ENCODE measurements at regions not wholly inside any gene's neighbourhood (a gene's known extent, or its start where the extent isn't known, plus 50 kb on each side); places are given as distances from the start of the nearest gene placed in this dataset.
"Not testable (repeated sequence)": the region's sequence is repeated elsewhere in the genome, so short reads cannot be mapped to it uniquely, and the experiment has no call there.

- no peak overlapping the region for H3K27ac ChIP-seq
Observed at GRCh38 chr10:15997313-15997712, 137.0 kb upstream of the MINDY3 start.

GRCh38 chr10:16001581-16001980 lies 141.3 kb upstream of the MINDY3 start:
- no peak overlapping the region for H3K27ac ChIP-seq
- TF ChIP-seq CTCF (conservative IDR thresholded peaks at IDR 0.05) = no peak

More at GRCh38 chr10:15997313-15997712, 137.0 kb upstream of the MINDY3 start:
- no peak for TF ChIP-seq CTCF (conservative IDR thresholded peaks at IDR 0.05)

- no peak for TF ChIP-seq CTCF (conservative IDR thresholded peaks at IDR 0.05)
- no peak overlapping the region for H3K27ac ChIP-seq
Observed at GRCh38 chr10:16009785-16010184, 149.5 kb upstream of the MINDY3 start.

- TF ChIP-seq CTCF (conservative IDR thresholded peaks at IDR 0.05) = no peak
- no peak overlapping the region for H3K27ac ChIP-seq
Observed at GRCh38 chr10:16011548-16011947, 151.2 kb upstream of the MINDY3 start.

GRCh38 chr10:16014469-16014868 lies 154.2 kb upstream of the MINDY3 start:
- TF ChIP-seq CTCF (conservative IDR thresholded peaks at IDR 0.05) = no peak

GRCh38 chr10:16016688-16017087 lies 156.4 kb upstream of the MINDY3 start:
- H3K27ac ChIP-seq = no peak overlapping the region
- TF ChIP-seq CTCF (conservative IDR thresholded peaks at IDR 0.05) = no peak

More at GRCh38 chr10:16014469-16014868, 154.2 kb upstream of the MINDY3 start:
- H3K27ac ChIP-seq = no peak overlapping the region

- H3K27ac ChIP-seq = no peak overlapping the region
- TF ChIP-seq CTCF (conservative IDR thresholded peaks at IDR 0.05) = no peak
Observed at GRCh38 chr10:16020836-16021235, 160.5 kb upstream of the MINDY3 start.

- H3K27ac ChIP-seq = not testable (repeated sequence)
Observed at GRCh38 chr10:16026832-16027231, 166.5 kb upstream of the MINDY3 start.
